Heart right ventricle (tissue), 16 donors: ENCODE measurements at regions not wholly inside any gene's neighbourhood (a gene's known extent, or its start where the extent isn't known, plus 50 kb on each side); places are given as distances from the start of the nearest gene placed in this dataset.

Experiments
- ATAC-seq, 8 donors: fragments of 200-7000 bp; cut with Tn5 transposase; one replicate each; pipeline ENCODE4 v1.9.1; 2020; ENCODE audit warnings: mild to moderate bottlenecking in 8 of 8, moderate library complexity in 8 of 8, moderate number of reproducible peaks in 1 of 8
- DNase-seq, 2 donors: peaks; one replicate each; pipeline ENCODE4 v3.0.0-alpha.2; 2020
- H3K27ac ChIP-seq, 10 donors: fragments of 200-600 bp; sonication (generic) in 2 of 10; one replicate each; pipeline versions ENCODE4 v1.5.0 to v1.8.0; 2020 to 2022; ENCODE audit warnings: mild to moderate bottlenecking in 3 of 10
- H3K27me3 ChIP-seq, 7 donors: fragments of 200-600 bp; one replicate each; pipeline ENCODE4 v1.8.0; 2021 to 2022; ENCODE audit warnings: mild to moderate bottlenecking in 2 of 7
- H3K36me3 ChIP-seq, 9 donors: fragments of 200-600 bp; sonication (generic) in 1 of 9; one replicate each; pipeline versions ENCODE4 v1.5.0 to v1.8.0; 2020 to 2022; ENCODE audit warnings: mild to moderate bottlenecking in 2 of 9
- H3K4me1 ChIP-seq, 9 donors: fragments of 200-600 bp; sonication (generic) in 1 of 9; one replicate each; pipeline versions ENCODE4 v1.5.0 to v1.8.0; 2020 to 2022; ENCODE audit warnings: mild to moderate bottlenecking in 4 of 9
- H3K4me3 ChIP-seq, 10 donors: fragments of 200-600 bp; sonication (generic) in 2 of 10; one replicate each; pipeline versions ENCODE4 v1.5.0 to v1.8.0; 2020 to 2022; ENCODE audit warnings: mild to moderate bottlenecking in 7 of 10, moderate library complexity in 2 of 10
- H3K9me3 ChIP-seq, 11 donors: fragments of 200-600 bp in 10 of 11; sonication (generic) in 2 of 11; one replicate each; pipeline versions ENCODE4 v1.5.0 to v1.8.0; 2013 to 2022; ENCODE audit warnings: mild to moderate bottlenecking in 2 of 11, control low read depth in 1 of 11, moderate library complexity in 1 of 11
- WGBS, 2 donors: extraction: QIAGEN DNeasy Blood & Tissue Kit; methylation state at CpG; one replicate each; pipeline ENCODE4 v1.1.7; 2013; ENCODE audit warnings: inconsistent platforms in 1 of 2; 5-methylcytosine and 5-hydroxymethylcytosine counted together
- intact Hi-C, 10 donors: fragments of 100-400 bp; cut with DNase I; formaldehyde crosslinking; loops; one replicate each; pipeline versions ENCODE4 v1.11.1 to v1.14.2; 2022
- TF ChIP-seq, protein P1 (sequence below), 9 donors: fragments of 200-600 bp; sonication (generic) in 2 of 9; IDR thresholded peaks; one replicate each; pipeline versions ENCODE4 v1.5.0 to v1.8.0; 2021 to 2022; ENCODE audit warnings: antibody characterized with exemption in 9 of 9, mild to moderate bottlenecking in 5 of 9, moderate library complexity in 1 of 9
- donor health status: Arrhythmogenic right ventricular cardiomyopathy.
- donor health status: ischemic (EF 13 %, LVEDD 7.1; RV severe dilation, severe dysfunction).
- donor health status: healthy with polysubstance abuse.
- donor health status: DM: no; HTN: yes; CAD: no.
- donor health status: DM: no; HTN: no; CAD: no.
- donor health status: ischemic (EF 25% LVEDD 6.9; RV normal size, moderate dysfunction).
- donor health status: ischemic (EF 25% LVEDD 5.7; RV mildly dilated, moderate dysfunction).
- donor health status: healthy.
- donor health status: DM: yes; HTN: yes; CAD: no.
- donor health status: Ischemic cardiomyopathy.
- donor health status: ischemic (EF 35%, LVEDD 5.7; RV mildly dilated, moderate dysfunction).
- donor health status: nonischemic (EF 11% LVEDD 7.7; RV severe dilation, severe dysfunction).
- donor health status: DM: yes; HTN: yes; CAD: no.
- donor health status: PGD.
- donor health status: ischemic (EF 29% LVEDD 5.4; RV normal size, mild dysfunction).
- donor health status: nonischemic (EF 23%, LVEDD 6.1; RV moderate dilation, normal function).

DNA sequence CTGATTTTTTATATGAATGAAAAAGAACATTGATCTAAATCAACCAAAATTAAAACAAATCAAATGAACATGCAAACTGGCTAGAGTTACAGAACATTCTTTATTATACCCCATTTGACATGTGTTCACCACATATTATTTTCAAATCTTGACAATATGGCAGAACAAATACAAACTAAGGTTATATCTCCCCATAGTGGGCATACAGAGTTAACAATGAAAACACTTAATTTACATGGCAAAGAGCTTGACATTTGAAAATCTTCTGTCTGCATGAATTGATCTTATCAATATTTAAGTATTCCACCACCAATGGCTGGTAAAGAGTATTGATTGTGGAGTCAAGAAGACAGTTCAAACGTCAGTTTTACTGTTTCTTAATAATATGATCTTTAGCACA, 197.9 kb upstream of the ANO3 start:
- WGBS, 2 donors: 60 to 72% methylated on average over 1 of the region's 1 CpG

DNA sequence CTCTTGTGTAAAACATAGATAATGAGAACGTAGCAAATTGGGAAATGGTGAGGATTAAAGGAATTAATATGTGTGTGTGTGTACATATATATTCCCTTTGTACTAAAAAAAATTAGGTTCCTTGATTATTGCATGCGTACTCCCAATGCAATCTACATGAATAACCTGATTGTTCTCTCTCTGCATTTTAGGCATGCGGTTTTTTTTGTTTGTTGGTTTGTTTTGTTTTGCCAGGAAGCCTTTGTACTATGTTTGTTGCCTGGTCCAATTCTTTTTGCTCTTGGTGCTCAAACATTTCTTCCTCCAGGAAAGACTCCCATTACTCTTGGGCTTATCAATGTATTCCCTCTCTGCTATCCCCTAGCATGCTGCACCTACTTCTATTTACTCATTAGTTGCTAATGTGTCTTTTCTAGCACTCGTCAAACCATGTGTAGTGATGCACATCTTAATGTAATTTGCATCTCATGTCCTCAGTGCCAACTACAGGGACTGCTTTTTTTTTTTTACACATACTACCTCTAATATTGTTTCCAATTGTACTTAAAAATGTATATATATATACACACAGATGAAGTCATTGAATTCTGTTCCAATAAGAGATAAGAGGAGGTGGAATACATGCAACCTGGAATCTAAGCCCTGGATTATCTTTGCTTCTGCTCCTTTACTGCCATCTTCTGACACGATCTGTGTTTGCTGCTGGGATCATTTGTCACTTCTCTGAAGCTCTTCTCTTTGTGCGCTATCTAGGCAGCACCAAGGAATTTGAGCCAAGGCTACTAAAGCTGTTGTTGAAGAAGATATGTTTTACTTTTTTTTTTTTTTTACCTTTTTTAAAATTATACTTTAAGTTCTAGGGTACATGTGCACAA, 197.2 kb upstream of the ANO3 start:
- DNase-seq (no peak), ATAC-seq (peak in 1 of 8 donors; percentile 51)
- Histone ChIP-seq H3K4me3 (no peak overlapping the region), H3K36me3 (no peaks in the 10 kb centered on the region), H3K9me3 (no peaks in the 10 kb centered on the region), H3K27me3 (no peaks in the 10 kb centered on the region), H3K27ac (no peak overlapping the region), H3K4me1 (no peaks in the 10 kb centered on the region)
- WGBS, 2 donors: 57 to 61% methylated on average over 6 of the region's 6 CpGs
- TF ChIP-seq, protein P1, sequence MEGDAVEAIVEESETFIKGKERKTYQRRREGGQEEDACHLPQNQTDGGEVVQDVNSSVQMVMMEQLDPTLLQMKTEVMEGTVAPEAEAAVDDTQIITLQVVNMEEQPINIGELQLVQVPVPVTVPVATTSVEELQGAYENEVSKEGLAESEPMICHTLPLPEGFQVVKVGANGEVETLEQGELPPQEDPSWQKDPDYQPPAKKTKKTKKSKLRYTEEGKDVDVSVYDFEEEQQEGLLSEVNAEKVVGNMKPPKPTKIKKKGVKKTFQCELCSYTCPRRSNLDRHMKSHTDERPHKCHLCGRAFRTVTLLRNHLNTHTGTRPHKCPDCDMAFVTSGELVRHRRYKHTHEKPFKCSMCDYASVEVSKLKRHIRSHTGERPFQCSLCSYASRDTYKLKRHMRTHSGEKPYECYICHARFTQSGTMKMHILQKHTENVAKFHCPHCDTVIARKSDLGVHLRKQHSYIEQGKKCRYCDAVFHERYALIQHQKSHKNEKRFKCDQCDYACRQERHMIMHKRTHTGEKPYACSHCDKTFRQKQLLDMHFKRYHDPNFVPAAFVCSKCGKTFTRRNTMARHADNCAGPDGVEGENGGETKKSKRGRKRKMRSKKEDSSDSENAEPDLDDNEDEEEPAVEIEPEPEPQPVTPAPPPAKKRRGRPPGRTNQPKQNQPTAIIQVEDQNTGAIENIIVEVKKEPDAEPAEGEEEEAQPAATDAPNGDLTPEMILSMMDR (IDR thresholded peaks at IDR 0.05): peak in 8 of 9 donors; percentile 14 to 56 (median 38)
- intact Hi-C loops: loop anchor here in 9 of 10 donors (2.0 to 5.0 kb wide), 4 partner anchors 147 to 157 kb away; no protein-coding TSS in a partner anchor

More for the DNA sequence above, 197.9 kb upstream of the ANO3 start:
- ATAC-seq (no peak), DNase-seq (no peak)
- H3K4me1 ChIP-seq: no peaks in the 10 kb centered on the region
- no peak overlapping the region for H3K4me3 ChIP-seq
- intact Hi-C loops: loop anchor here in 7 of 10 donors (2.0 to 5.0 kb wide), 3 partner anchors 147 to 152 kb away; no protein-coding TSS in a partner anchor
- H3K36me3 ChIP-seq: no peaks in the 10 kb centered on the region
- H3K9me3 ChIP-seq: peaks cover 0 to 2% (median 0%) of the 10 kb centered on the region in 11 donors
- H3K27ac ChIP-seq: no peak overlapping the region
- TF ChIP-seq, protein P1 (IDR thresholded peaks at IDR 0.05): no peak
- H3K27me3 ChIP-seq: no peaks in the 10 kb centered on the region

DNA sequence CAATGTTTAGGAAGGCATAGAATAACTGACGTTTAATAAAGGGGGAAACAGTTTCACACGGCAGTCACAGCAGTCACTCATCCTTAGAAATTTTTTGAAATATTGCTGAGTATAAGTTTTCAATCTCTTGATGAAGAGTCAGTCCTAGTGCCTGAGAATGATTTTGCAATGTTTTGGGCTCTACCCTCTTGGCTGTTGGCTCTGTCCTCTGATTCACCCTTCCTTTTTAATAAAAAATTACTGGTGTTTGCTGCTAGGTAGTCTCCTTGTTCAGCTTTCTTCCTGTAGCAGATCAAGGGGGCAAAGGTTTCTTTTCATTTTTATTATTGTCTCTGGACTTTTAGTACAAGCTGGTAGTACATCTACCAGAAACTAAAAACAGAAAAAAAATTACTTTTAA, 194.3 kb upstream of the ANO3 start:
- H3K4me1 ChIP-seq: no peaks in the 10 kb centered on the region
- 83 to 93% methylated on average over 2 of the region's 2 CpGs for WGBS, 2 donors
- intact Hi-C loops: loop anchor here in 2 of 10 donors (5.0 kb wide), 2 partner anchors 155 to 160 kb away; no protein-coding TSS in a partner anchor
- H3K36me3 ChIP-seq: no peaks in the 10 kb centered on the region
- no peak for ATAC-seq
- no peak for DNase-seq
- H3K9me3 ChIP-seq: no peaks in the 10 kb centered on the region
- TF ChIP-seq, protein P1 (IDR thresholded peaks at IDR 0.05): no peak
- no peak overlapping the region for H3K4me3 ChIP-seq
- no peak overlapping the region for H3K27ac ChIP-seq
- H3K27me3 ChIP-seq: no peaks in the 10 kb centered on the region

DNA sequence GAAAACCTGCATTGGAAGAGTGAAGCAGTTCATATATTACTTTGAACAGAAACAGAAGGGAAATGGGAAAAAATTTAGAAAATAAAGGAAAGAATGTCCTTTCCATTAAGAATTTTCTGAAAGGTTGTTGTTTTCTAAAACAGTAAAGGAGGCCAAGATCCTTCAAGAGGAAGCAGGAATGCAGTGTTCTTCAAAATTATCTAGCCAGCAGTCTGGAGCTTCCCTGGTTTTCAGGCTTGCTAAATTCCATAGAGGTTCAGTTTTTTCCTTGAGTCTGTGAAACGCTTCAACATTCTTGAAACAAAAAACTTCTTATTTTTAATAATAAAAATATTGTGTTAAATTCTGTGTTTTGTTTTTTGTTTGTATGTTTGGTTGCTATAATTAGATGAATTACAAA, 189.0 kb upstream of the ANO3 start:
- H3K4me1 ChIP-seq: peaks cover 0 to 6% (median 0%) of the 10 kb centered on the region in 9 donors
- DNase-seq: no peak
- no peak for ATAC-seq
- no peak overlapping the region for H3K4me3 ChIP-seq
- no peaks in the 10 kb centered on the region for H3K27me3 ChIP-seq
- 50 to 57% methylated on average over 1 of the region's 1 CpG for WGBS, 2 donors
- intact Hi-C loops: no loop called here
- no peaks in the 10 kb centered on the region for H3K9me3 ChIP-seq
- H3K36me3 ChIP-seq: no peaks in the 10 kb centered on the region
- H3K27ac ChIP-seq: peak overlapping the region in 2 of 10 donors; percentile 12 to 20
- TF ChIP-seq, protein P1 (IDR thresholded peaks at IDR 0.05): no peak
